ENCODE measurements at regions not wholly inside any gene's neighbourhood (a gene's known extent, or its start where the extent isn't known, plus 50 kb on each side); places are given as distances from the start of the nearest gene placed in this dataset.

GRCh38 chr14:97053941-97054340 lies 256.8 kb downstream of the VRK1 start:
- H3K4me3 ChIP-seq, result no peak overlapping the region
- DNase-seq (ENCODE audit: extremely low spot score), result no peak
- no peaks in the 10 kb centered on the region for H3K36me3 ChIP-seq
- H3K27ac ChIP-seq (replicated peaks in 1 of 4), result no peak overlapping the region
- intact Hi-C loops (cut with DNase I), result no loop called here
- WGBS, result 83% methylated on average over 9 of the region's 9 CpGs
- H3K27me3 ChIP-seq, result peaks cover 0 to 20% (median 0%) of the 10 kb centered on the region in 4 donors
- no peaks in the 10 kb centered on the region for H3K4me1 ChIP-seq
- no peaks in the 10 kb centered on the region for H3K9me3 ChIP-seq
- no peak for TF ChIP-seq CTCF (IDR thresholded peaks at IDR 0.05)
- TF ChIP-seq POLR2A (IDR thresholded peaks at IDR 0.05; ENCODE audit: low read depth), result no peak

GRCh38 chr14:97055355-97055754 lies 258.2 kb downstream of the VRK1 start:
- 75% methylated on average over 9 of the region's 9 CpGs for WGBS
- Histone ChIP-seq H3K4me3 (no peak overlapping the region), H3K36me3 (no peaks in the 10 kb centered on the region), H3K27me3 (peaks cover 0 to 18% (median 0%) of the 10 kb centered on the region in 4 donors), H3K9me3 (no peaks in the 10 kb centered on the region), H3K4me1 (no peaks in the 10 kb centered on the region), H3K27ac (replicated peaks in 1 of 4) (no peak overlapping the region)
- no peak for TF ChIP-seq CTCF (IDR thresholded peaks at IDR 0.05)
- no peak for TF ChIP-seq EP300 (IDR thresholded peaks at IDR 0.05)
- TF ChIP-seq POLR2AphosphoS5 (IDR thresholded peaks at IDR 0.05), result no peak
- no peak for TF ChIP-seq POLR2A (IDR thresholded peaks at IDR 0.05; ENCODE audit: low read depth)
- no peak for DNase-seq (ENCODE audit: extremely low spot score)
- intact Hi-C loops (cut with DNase I), result no loop called here

- 34% methylated on average over 6 of the region's 6 CpGs for WGBS
- no peaks in the 10 kb centered on the region for H3K4me1 ChIP-seq
- intact Hi-C loops (cut with DNase I), result no loop called here
- H3K9me3 ChIP-seq, result no peaks in the 10 kb centered on the region
- peaks cover 0 to 16% (median 0%) of the 10 kb centered on the region in 4 donors for H3K27me3 ChIP-seq
- H3K36me3 ChIP-seq, result no peaks in the 10 kb centered on the region
- no peak overlapping the region for H3K4me3 ChIP-seq
- DNase-seq (ENCODE audit: extremely low spot score), result no peak
- TF ChIP-seq EP300 (IDR thresholded peaks at IDR 0.05), result no peak
- TF ChIP-seq CTCF (IDR thresholded peaks at IDR 0.05), result no peak
- TF ChIP-seq POLR2A (IDR thresholded peaks at IDR 0.05; ENCODE audit: low read depth), result no peak
- TF ChIP-seq POLR2AphosphoS5 (IDR thresholded peaks at IDR 0.05), result no peak
- H3K27ac ChIP-seq (replicated peaks in 1 of 4), result no peak overlapping the region
Measured at GRCh38 chr14:97056086-97056485, 258.9 kb downstream of the VRK1 start.

- intact Hi-C loops (cut with DNase I), result no loop called here
- Histone ChIP-seq H3K4me1 (no peaks in the 10 kb centered on the region), H3K9me3 (no peaks in the 10 kb centered on the region), H3K4me3 (no peak overlapping the region), H3K27ac (replicated peaks in 1 of 4) (no peak overlapping the region), H3K36me3 (no peaks in the 10 kb centered on the region), H3K27me3 (peaks cover 0 to 16% (median 0%) of the 10 kb centered on the region in 4 donors)
- TF ChIP-seq POLR2AphosphoS5 (IDR thresholded peaks at IDR 0.05) (no peak), POLR2A (IDR thresholded peaks at IDR 0.05; ENCODE audit: low read depth) (no peak), EP300 (IDR thresholded peaks at IDR 0.05) (no peak), CTCF (IDR thresholded peaks at IDR 0.05) (no peak)
- DNase-seq (ENCODE audit: extremely low spot score), result no peak
- WGBS, result 84% methylated on average over 16 of the region's 16 CpGs
Measured at GRCh38 chr14:97057238-97058073, 260.3 kb downstream of the VRK1 start.

- Histone ChIP-seq H3K27me3 (peaks cover 0 to 13% (median 0%) of the 10 kb centered on the region in 4 donors), H3K4me3 (no peak overlapping the region), H3K4me1 (no peaks in the 10 kb centered on the region), H3K36me3 (no peaks in the 10 kb centered on the region), H3K9me3 (no peaks in the 10 kb centered on the region), H3K27ac (replicated peaks in 1 of 4) (no peak overlapping the region)
- 89% methylated on average over 3 of the region's 3 CpGs for WGBS
- DNase-seq (ENCODE audit: extremely low spot score), result no peak
- intact Hi-C loops (cut with DNase I), result no loop called here
- TF ChIP-seq POLR2AphosphoS5 (IDR thresholded peaks at IDR 0.05) (no peak), CTCF (IDR thresholded peaks at IDR 0.05) (no peak), POLR2A (IDR thresholded peaks at IDR 0.05; ENCODE audit: low read depth) (no peak)
Measured at GRCh38 chr14:97058074-97058467, 260.9 kb downstream of the VRK1 start.
